H54 (cell line): ENCODE measurements at regions not wholly inside any gene's neighbourhood (a gene's known extent, or its start where the extent isn't known, plus 50 kb on each side); places are given as distances from the start of the nearest gene placed in this dataset.

Experiments
- DNase-seq: peaks from one replicate; pipeline ENCODE4 v3.0.0; 2011; ENCODE audit warnings: low spot score, mixed read lengths; ENCODE audit not compliant: insufficient read length
- FAIRE-seq: peaks from 3 replicates; lab custom pipeline; 2011; peaks lifted over from hg19 to GRCh38; lab: Jason Lieb, UNC
- POLR2A ChIP-seq: IDR thresholded peaks from 2 replicates; pipeline ENCODE4 v1.6.1; 2011; ENCODE audit warnings: low read depth, mild to moderate bottlenecking, low read length

- TF ChIP-seq POLR2A: no peak
- no peak for DNase-seq
- no peak for FAIRE-seq
Observed at GRCh38 chr9:129390541-129390940, 212.5 kb upstream of the IER5L start.

GRCh38 chr9:129387822-129388221 is 209.8 kb upstream of the IER5L start:
- FAIRE-seq (no peak), DNase-seq (no peak)
- TF ChIP-seq POLR2A: no peak

- no peak for TF ChIP-seq POLR2A
- FAIRE-seq (no peak), DNase-seq (no peak)
Observed at GRCh38 chr9:129386812-129387177, 208.7 kb upstream of the IER5L start.

- no peak for TF ChIP-seq POLR2A
- no peak for FAIRE-seq
- no peak for DNase-seq
Observed at GRCh38 chr9:129385211-129385934, 207.3 kb upstream of the IER5L start.

GRCh38 chr9:129384491-129385210 is 206.6 kb upstream of the IER5L start:
- DNase-seq (no peak), FAIRE-seq (no peak)
- TF ChIP-seq POLR2A: no peak

- DNase-seq (no peak), FAIRE-seq (no peak)
- TF ChIP-seq POLR2A: no peak
Observed at GRCh38 chr9:129383561-129384490, 205.8 kb upstream of the IER5L start.

- no peak for FAIRE-seq
- DNase-seq: no peak
- TF ChIP-seq POLR2A: no peak
Observed at GRCh38 chr9:129383019-129383560, 205.0 kb upstream of the IER5L start.

GRCh38 chr9:129382281-129383018 is 204.4 kb upstream of the IER5L start:
- FAIRE-seq: no peak
- no peak for TF ChIP-seq POLR2A
- no peak for DNase-seq

- no peak for TF ChIP-seq POLR2A
- FAIRE-seq (no peak), DNase-seq (no peak)
Observed at GRCh38 chr9:129381481-129381957, 203.5 kb upstream of the IER5L start.

- no peak for DNase-seq
- FAIRE-seq: no peak
- no peak for TF ChIP-seq POLR2A
Observed at GRCh38 chr9:129380961-129381401, 202.9 kb upstream of the IER5L start.

- FAIRE-seq: no peak
Observed at GRCh38 chr9:129379886-129380285, 201.8 kb upstream of the IER5L start.

GRCh38 chr9:129379181-129379836 is 201.2 kb upstream of the IER5L start:
- DNase-seq (no peak), FAIRE-seq (no peak)
- no peak for TF ChIP-seq POLR2A

More at GRCh38 chr9:129379886-129380285, 201.8 kb upstream of the IER5L start:
- no peak for TF ChIP-seq POLR2A
- no peak for DNase-seq
